Esophagus mucosa (tissue), 1 donor: ENCODE measurements at regions not wholly inside any gene's neighbourhood (a gene's known extent, or its start where the extent isn't known, plus 50 kb on each side); places are given as distances from the start of the nearest gene placed in this dataset.
"Not testable (repeated sequence)": the region's sequence is repeated elsewhere in the genome, so short reads cannot be mapped to it uniquely, and the experiment has no call there.

Experiments used
- ATAC-seq: fragments of 200-7000 bp; cut with Tn5 transposase; one replicate; pipeline ENCODE4 v1.9.1; 2020
- donor health status: DM: yes; HTN: yes; CAD: no.

- ATAC-seq, result no peak
Observed at GRCh38 chr9:21605489-21605931, 123.4 kb upstream of the IFNE start.

GRCh38 chr9:21607576-21607975 lies 125.5 kb upstream of the IFNE start:
- no peak for ATAC-seq

- no peak for ATAC-seq
Observed at GRCh38 chr9:21608200-21608599, 126.1 kb upstream of the IFNE start.

- ATAC-seq, result no peak
Observed at GRCh38 chr9:21609506-21609905, 127.4 kb upstream of the IFNE start.

- ATAC-seq, result peak; percentile 94
Observed at GRCh38 chr9:21611891-21612290, 129.8 kb upstream of the IFNE start.

GRCh38 chr9:21615018-21615417 lies 132.9 kb upstream of the IFNE start:
- ATAC-seq, result no peak

GRCh38 chr9:21615446-21615845 lies 133.3 kb upstream of the IFNE start:
- ATAC-seq, result no peak

GRCh38 chr9:21616082-21616778 lies 134.1 kb upstream of the IFNE start:
- ATAC-seq, result peak; percentile 72

- ATAC-seq, result no peak
Observed at GRCh38 chr9:21624675-21625644, 142.8 kb upstream of the IFNE start.

GRCh38 chr9:21626493-21626892 lies 144.4 kb upstream of the IFNE start:
- ATAC-seq, result no peak

GRCh38 chr9:21628954-21629353 lies 146.8 kb upstream of the IFNE start:
- not testable (repeated sequence) for ATAC-seq

- peak; percentile 78 for ATAC-seq
Observed at GRCh38 chr9:21634951-21635350, 152.8 kb upstream of the IFNE start.

- no peak for ATAC-seq
Observed at GRCh38 chr9:21638104-21638503, 156.0 kb upstream of the IFNE start.

GRCh38 chr9:21653091-21653490 lies 149.3 kb upstream of the MTAP start:
- ATAC-seq, result no peak

- no peak for ATAC-seq
Observed at GRCh38 chr9:21653589-21653988, 148.8 kb upstream of the MTAP start.

- ATAC-seq, result no peak
Observed at GRCh38 chr9:21656776-21657674, 145.4 kb upstream of the MTAP start.

- no peak for ATAC-seq
Observed at GRCh38 chr9:21657966-21658667, 144.3 kb upstream of the MTAP start.

GRCh38 chr9:21660976-21661375 lies 141.5 kb upstream of the MTAP start:
- ATAC-seq, result no peak

GRCh38 chr9:21661626-21662025 lies 140.8 kb upstream of the MTAP start:
- ATAC-seq, result no peak

GRCh38 chr9:21668516-21668915 lies 133.9 kb upstream of the MTAP start:
- no peak for ATAC-seq

- ATAC-seq, result no peak
Observed at GRCh38 chr9:21669701-21670100, 132.7 kb upstream of the MTAP start.

- ATAC-seq, result no peak
Observed at GRCh38 chr9:21670374-21670773, 132.1 kb upstream of the MTAP start.
